IMR-90 (cell line): ENCODE measurements at regions not wholly inside any gene's neighbourhood (a gene's known extent, or its start where the extent isn't known, plus 50 kb on each side); places are given as distances from the start of the nearest gene placed in this dataset.

Experiments used
- ATAC-seq: fragments of 200-7000 bp; cut with Tn5 transposase; 2 replicates; pipeline ENCODE4 v1.9.1; 2020; ENCODE audit warnings: low read depth, mild to moderate bottlenecking, moderate library complexity
- BruUV-seq: library from RNA; stranded (reverse); fragments of 400-500 nt; replicated peaks from 2 replicates; lab custom pipeline; 2021; lab: Mats Ljungman, UMichigan
- CTCF ChIA-PET: fragments of 300-600 bp; formaldehyde crosslinking; extraction: SDS; loops from one replicate; lab custom pipeline; 2021; ENCODE audit warnings: antibody characterized with exemption; lab: Yijun Ruan, JAX
- POLR2A ChIA-PET: fragments of 300-600 bp; sonication (Branson Sonifier 250); formaldehyde crosslinking; loops from one replicate; lab custom pipeline; 2022; ENCODE audit warnings: antibody characterized with exemption; ENCODE audit not compliant: unreplicated experiment; lab: Charles Lee
- DNase-seq: peaks from one replicate; pipeline ENCODE4 v3.0.0; 2013
- H2AFZ ChIP-seq: replicated peaks from 2 replicates; pipeline ENCODE3; 2013; ENCODE audit warnings: low read length, mild to moderate bottlenecking; ENCODE audit not compliant: poor library complexity
- H2AK5ac ChIP-seq: 2 replicates; pipeline ENCODE4 v1.6.1; 2013; ENCODE audit warnings: low read depth, low read length, inconsistent platforms
- H2AK9ac ChIP-seq: replicated peaks from 2 replicates; pipeline ENCODE3; 2013; ENCODE audit warnings: mild to moderate bottlenecking, low read depth, low read length, moderate library complexity; ENCODE audit not compliant: poor library complexity
- H2BK120ac ChIP-seq: 2 replicates; pipeline ENCODE4 v1.6.1; 2013; ENCODE audit warnings: low read depth, low read length, inconsistent platforms
- H2BK15ac ChIP-seq: 3 replicates; pipeline ENCODE4 v1.6.1; 2013; ENCODE audit warnings: low read depth, low read length, inconsistent platforms
- H2BK20ac ChIP-seq: 2 replicates; pipeline ENCODE4 v1.6.1; 2013; ENCODE audit warnings: low read depth, mild to moderate bottlenecking, inconsistent platforms, low read length, moderate library complexity
- H2BK5ac ChIP-seq: 2 replicates; pipeline ENCODE4 v1.6.1; 2013; ENCODE audit warnings: mild to moderate bottlenecking, low read depth, low read length, inconsistent platforms; ENCODE audit not compliant: poor library complexity, severe bottlenecking
- H3K14ac ChIP-seq: replicated peaks from 2 replicates; pipeline ENCODE4 v1.6.1; 2013; ENCODE audit warnings: low read depth, low read length, inconsistent platforms
- H3K18ac ChIP-seq: 2 replicates; pipeline ENCODE4 v1.6.1; 2013; ENCODE audit warnings: low read depth, low read length, control low read depth
- H3K23ac ChIP-seq: 2 replicates; pipeline ENCODE4 v1.6.1; 2013; ENCODE audit warnings: low read depth, low read length, inconsistent platforms
- H3K27ac ChIP-seq: 2 replicates; pipeline ENCODE4 v1.5.1; 2013; ENCODE audit warnings: mild to moderate bottlenecking, control low read depth, low read length; ENCODE audit not compliant: insufficient read depth
- H3K27me3 ChIP-seq: 2 replicates; pipeline ENCODE4 v1.6.1; 2013; ENCODE audit warnings: low read length; ENCODE audit not compliant: control insufficient read depth, insufficient read depth
- H3K36me3 ChIP-seq: 2 replicates; pipeline ENCODE4 v1.6.1; 2013; ENCODE audit warnings: low read length, mixed read lengths; ENCODE audit not compliant: control insufficient read depth, insufficient read depth
- H3K4ac ChIP-seq: 2 replicates; pipeline ENCODE4 v1.6.1; 2013; ENCODE audit warnings: low read depth, low read length, inconsistent platforms
- H3K4me1 ChIP-seq: 2 replicates; pipeline ENCODE4 v1.6.1; 2013; ENCODE audit warnings: low read length, mixed read lengths; ENCODE audit not compliant: control insufficient read depth, insufficient read depth
- H3K4me2 ChIP-seq: 2 replicates; pipeline ENCODE4 v1.6.1; 2013; ENCODE audit warnings: low read depth, mild to moderate bottlenecking, control low read depth, low read length, moderate library complexity
- H3K4me3 ChIP-seq: 2 replicates; pipeline ENCODE4 v1.5.1; 2013; ENCODE audit warnings: low read depth, mild to moderate bottlenecking, control low read depth, low read length, moderate library complexity; ENCODE audit not compliant: insufficient read depth
- H3K56ac ChIP-seq: 2 replicates; pipeline ENCODE4 v1.6.1; 2013; ENCODE audit warnings: low read length, inconsistent platforms; ENCODE audit not compliant: insufficient read depth; ENCODE audit errors: extremely low read depth
- H3K79me1 ChIP-seq, 2 experiments: 2 replicates each; pipeline ENCODE4 v1.6.1; 2013; ENCODE audit warnings: low read length in 2 of 2, inconsistent platforms in 1 of 2, low read depth in 1 of 2
- H3K9ac ChIP-seq: 2 replicates; pipeline ENCODE4 v1.6.1; 2013; ENCODE audit warnings: low read depth, low read length, control low read depth
- H3K9me1 ChIP-seq: 2 replicates; pipeline ENCODE4 v1.6.1; 2013; ENCODE audit warnings: low read length, inconsistent platforms; ENCODE audit not compliant: insufficient read depth
- H3K9me3 ChIP-seq: 2 replicates; pipeline ENCODE4 v1.6.1; 2013; ENCODE audit warnings: low read length; ENCODE audit not compliant: control insufficient read depth, insufficient read depth
- H4K20me1 ChIP-seq: 2 replicates; pipeline ENCODE4 v1.6.1; 2013; ENCODE audit warnings: low read length, inconsistent platforms; ENCODE audit not compliant: insufficient read depth
- H4K5ac ChIP-seq: 2 replicates; pipeline ENCODE4 v1.6.1; 2013; ENCODE audit warnings: mild to moderate bottlenecking, low read depth, low read length, control low read depth
- H4K8ac ChIP-seq, 2 experiments: 2 replicates each; pipeline ENCODE4 v1.6.1; 2013; ENCODE audit warnings: low read depth in 2 of 2, low read length in 2 of 2, control low read depth in 1 of 2, inconsistent platforms in 1 of 2
- H4K91ac ChIP-seq: 2 replicates; pipeline ENCODE4 v1.6.1; 2013; ENCODE audit warnings: low read depth, low read length, inconsistent platforms; ENCODE audit not compliant: insufficient read depth
- CEBPB ChIP-seq: IDR thresholded peaks from 2 replicates; pipeline ENCODE4 v1.6.1; 2012; ENCODE audit warnings: low read depth, low read length, improper control_type of control experiment
- CTCF ChIP-seq: conservative IDR thresholded peaks from 2 replicates; pipeline ENCODE4 v1.5.1; 2012; ENCODE audit warnings: mild to moderate bottlenecking, low read depth, low read length, improper control_type of control experiment
- ELK1 ChIP-seq: fragments of 150-350 bp; IDR thresholded peaks from 2 replicates; pipeline ENCODE4 v1.6.1; 2016; ENCODE audit warnings: low read depth, mild to moderate bottlenecking, low read length, moderate library complexity, borderline replicate concordance
- RCOR1 ChIP-seq: IDR thresholded peaks from 2 replicates; pipeline ENCODE4 v1.6.1; 2012; ENCODE audit warnings: mild to moderate bottlenecking, low read length, improper control_type of control experiment; ENCODE audit not compliant: insufficient replicate concordance
- SMC3 ChIP-seq: fragments of 150-350 bp; IDR thresholded peaks from 2 replicates; pipeline ENCODE4 v1.6.1; 2016; ENCODE audit warnings: low read depth, mild to moderate bottlenecking, antibody characterized with exemption, low read length, moderate library complexity
- WGBS, 2 experiments: methylation state at CpG; one replicate each; pipeline versions ENCODE4 v1.1.5 to v1.1.7; 2013; ENCODE audit warnings: missing lambda C conversion rate in 2 of 2; ENCODE audit not compliant: insufficient read length in 1 of 2; ENCODE audit errors: extremely low coverage in 2 of 2; 5-methylcytosine and 5-hydroxymethylcytosine counted together
- dilution Hi-C: fragments of 300-500 bp; cut with HindIII; formaldehyde crosslinking; loops from one replicate; pipeline ENCODE4 v1.14.3; 2018; ENCODE audit warnings: low sequenced_read_pairs; ENCODE audit not compliant: unreplicated experiment
- in situ Hi-C: fragments of 300-500 bp; cut with MboI; formaldehyde crosslinking; loops from 3 replicates; pipeline ENCODE4 v1.14.3; 2019; ENCODE audit warnings: low sequenced_read_pairs, inconsistent platforms, mixed read lengths
- intact Hi-C: fragments of 100-400 bp; cut with micrococcal nuclease; formaldehyde crosslinking; loops from 2 replicates; pipeline ENCODE4 v1.10.0; 2022

- no peak overlapping the region for H3K4ac ChIP-seq
- no peaks in the 10 kb centered on the region for H3K36me3 ChIP-seq
- H3K4me3 ChIP-seq, result no peak overlapping the region
- no peak overlapping the region for H3K18ac ChIP-seq
- 80% methylated on average over 1 of the region's 4 CpGs; no CpG with 5 or more reads in 1 of the 2 experiments for WGBS, 2 experiments
- H2AK5ac ChIP-seq, result no peak overlapping the region
- H3K4me1 ChIP-seq, result no peaks in the 10 kb centered on the region
- DNase-seq (no peak), ATAC-seq (no peak)
- no peak overlapping the region for H3K14ac ChIP-seq
- H2BK120ac ChIP-seq, result no peak overlapping the region
- ChIA-PET POLR2A (no interaction called here), CTCF (interaction anchor here (0.8 kb wide), 1 partner anchor 50 kb away, joined by 3 read pairs; no protein-coding TSS in a partner anchor)
- H4K20me1 ChIP-seq, result no peaks in the 10 kb centered on the region
- no peak overlapping the region for H4K5ac ChIP-seq
- no peak overlapping the region for H3K4me2 ChIP-seq
- no peak overlapping the region for H2BK15ac ChIP-seq
- no peak overlapping the region for H3K56ac ChIP-seq
- dilution Hi-C loops (no loop called here), in situ Hi-C loops (no loop called here), intact Hi-C loops (no loop called here)
- H2AK9ac ChIP-seq, result no peak overlapping the region
- no peak overlapping the region for H4K8ac ChIP-seq
- H3K9me3 ChIP-seq, result no peaks in the 10 kb centered on the region
- H2AFZ ChIP-seq, result no peak overlapping the region
- no peak overlapping the region for H2BK5ac ChIP-seq
- no peaks in the 10 kb centered on the region for H3K9me1 ChIP-seq
- no peak overlapping the region for H4K91ac ChIP-seq
- BruUV-seq, result no TSS peak
- TF ChIP-seq SMC3 (no peak), ELK1 (no peak), CEBPB (no peak), CTCF (no peak), RCOR1 (no peak)
- H3K27me3 ChIP-seq, result no peaks in the 10 kb centered on the region
- H3K9ac ChIP-seq, result no peak overlapping the region
- no peak overlapping the region for H3K27ac ChIP-seq
- no peak overlapping the region for H3K23ac ChIP-seq
- H3K79me1 ChIP-seq, result no peaks in the 10 kb centered on the region
- H2BK20ac ChIP-seq, result no peak overlapping the region
Observed at GRCh38 chr12:67111182-67111581, 158.0 kb upstream of the CAND1 start.
